Osteoblast (primary cell): ENCODE measurements at regions not wholly inside any gene's neighbourhood (a gene's known extent, or its start where the extent isn't known, plus 50 kb on each side); places are given as distances from the start of the nearest gene placed in this dataset.
A peak's percentile ranks its signal among the peaks of the same experiment; 100 is the strongest.

Source experiments
- DNase-seq: peaks from one replicate; pipeline ENCODE4 v3.0.0; 2011; ENCODE audit warnings: low spot score, mixed read lengths; ENCODE audit not compliant: insufficient read length; ENCODE audit errors: missing footprints
- H2AFZ ChIP-seq: 2 replicates; pipeline ENCODE4 v1.6.0; 2011; ENCODE audit warnings: mild to moderate bottlenecking, low read length
- H3K27ac ChIP-seq: 2 replicates; pipeline ENCODE4 v1.5.1; 2011; ENCODE audit warnings: mild to moderate bottlenecking, low read depth, low read length, moderate library complexity
- H3K27me3 ChIP-seq: 2 replicates; pipeline ENCODE4 v1.6.0; 2012; ENCODE audit warnings: mild to moderate bottlenecking, control low read depth, inconsistent platforms, low read length, moderate library complexity; ENCODE audit not compliant: insufficient read depth
- H3K36me3 ChIP-seq: 2 replicates; pipeline ENCODE4 v1.5.1; 2011; ENCODE audit warnings: mild to moderate bottlenecking, low read length, control low read depth, moderate library complexity; ENCODE audit not compliant: insufficient read depth
- H3K4me1 ChIP-seq: 2 replicates; pipeline ENCODE4 v1.5.1; 2011; ENCODE audit warnings: mild to moderate bottlenecking, low read length, control low read depth, moderate library complexity; ENCODE audit not compliant: insufficient read depth
- H3K4me2 ChIP-seq: 2 replicates; pipeline ENCODE4 v1.6.0; 2011; ENCODE audit warnings: mild to moderate bottlenecking, low read length; ENCODE audit not compliant: insufficient read depth
- H3K4me3 ChIP-seq: fragments of 200-600 bp; sonication (generic); 3 replicates; pipeline ENCODE4 v1.5.1; 2012; ENCODE audit warnings: mild to moderate bottlenecking, low read length, inconsistent platforms; ENCODE audit not compliant: insufficient read depth
- H3K79me2 ChIP-seq: 2 replicates; pipeline ENCODE4 v1.6.0; 2012; ENCODE audit warnings: mild to moderate bottlenecking, low read length, control low read depth, inconsistent platforms; ENCODE audit not compliant: insufficient read depth
- H3K9me3 ChIP-seq: 2 replicates; pipeline ENCODE4 v1.5.1; 2011; ENCODE audit warnings: low read depth, low read length, control low read depth
- H4K20me1 ChIP-seq: 2 replicates; pipeline ENCODE4 v1.6.0; 2012; ENCODE audit warnings: mild to moderate bottlenecking, low read length, control low read depth; ENCODE audit not compliant: insufficient read depth
- CTCF ChIP-seq: IDR thresholded peaks from 2 replicates; pipeline ENCODE4 v1.5.1; 2011; ENCODE audit warnings: mild to moderate bottlenecking, low read depth, low read length, moderate library complexity; ENCODE audit errors: extremely low read depth

GRCh38 chr14:36443374-36443773, 76.7 kb downstream of the NKX2-1 start:
- Histone ChIP-seq H4K20me1 (no peaks in the 10 kb centered on the region), H3K4me2 (no peak overlapping the region), H3K4me1 (no peaks in the 10 kb centered on the region), H3K27ac (no peak overlapping the region), H3K4me3 (no peak overlapping the region), H3K36me3 (no peaks in the 10 kb centered on the region), H3K79me2 (no peaks in the 10 kb centered on the region), H3K9me3 (no peaks in the 10 kb centered on the region), H3K27me3 (no peaks in the 10 kb centered on the region), H2AFZ (no peak overlapping the region)
- no peak for TF ChIP-seq CTCF
- DNase-seq: no peak

- no peaks in the 10 kb centered on the region for H3K36me3 ChIP-seq
- H3K9me3 ChIP-seq: no peaks in the 10 kb centered on the region
- H2AFZ ChIP-seq: no peak overlapping the region
- H3K4me2 ChIP-seq: no peak overlapping the region
- no peak overlapping the region for H3K27ac ChIP-seq
- no peak for TF ChIP-seq CTCF
- H3K27me3 ChIP-seq: no peaks in the 10 kb centered on the region
- H4K20me1 ChIP-seq: no peaks in the 10 kb centered on the region
- H3K4me1 ChIP-seq: no peaks in the 10 kb centered on the region
- H3K4me3 ChIP-seq: no peak overlapping the region
- no peaks in the 10 kb centered on the region for H3K79me2 ChIP-seq
- peak; percentile 58 for DNase-seq
Measured at GRCh38 chr14:36442824-36443241, 77.2 kb downstream of the NKX2-1 start.

- no peak for TF ChIP-seq CTCF
- H3K79me2 ChIP-seq: no peaks in the 10 kb centered on the region
- no peak overlapping the region for H3K27ac ChIP-seq
- H3K4me2 ChIP-seq: no peak overlapping the region
- H3K36me3 ChIP-seq: no peaks in the 10 kb centered on the region
- H3K4me1 ChIP-seq: no peaks in the 10 kb centered on the region
- no peak overlapping the region for H2AFZ ChIP-seq
- no peaks in the 10 kb centered on the region for H4K20me1 ChIP-seq
- H3K9me3 ChIP-seq: no peaks in the 10 kb centered on the region
- H3K4me3 ChIP-seq: no peak overlapping the region
- no peak for DNase-seq
- H3K27me3 ChIP-seq: no peaks in the 10 kb centered on the region
Measured at GRCh38 chr14:36441283-36441682, 78.7 kb downstream of the NKX2-1 start.

- no peak for DNase-seq
- Histone ChIP-seq H4K20me1 (no peaks in the 10 kb centered on the region), H2AFZ (no peak overlapping the region), H3K27ac (no peak overlapping the region), H3K4me3 (no peak overlapping the region), H3K4me2 (no peak overlapping the region), H3K27me3 (no peaks in the 10 kb centered on the region), H3K36me3 (no peaks in the 10 kb centered on the region), H3K79me2 (no peaks in the 10 kb centered on the region), H3K9me3 (no peaks in the 10 kb centered on the region), H3K4me1 (no peaks in the 10 kb centered on the region)
- no peak for TF ChIP-seq CTCF
Measured at GRCh38 chr14:36439766-36440165, 80.3 kb downstream of the NKX2-1 start.
